Colonic mucosa (tissue), 4 donors: ENCODE measurements at regions not wholly inside any gene's neighbourhood (a gene's known extent, or its start where the extent isn't known, plus 50 kb on each side); places are given as distances from the start of the nearest gene placed in this dataset.

Source experiments
- DNase-seq: peaks from one replicate; pipeline ENCODE4 v3.0.0-alpha.2; 2020
- H3K27ac ChIP-seq: fragments of 200-600 bp; one replicate; pipeline ENCODE4 v1.8.0; 2021
- H3K27me3 ChIP-seq: fragments of 200-600 bp; one replicate; pipeline ENCODE4 v1.8.0; 2021
- H3K36me3 ChIP-seq: fragments of 200-600 bp; one replicate; pipeline ENCODE4 v1.8.0; 2021
- H3K4me1 ChIP-seq: fragments of 200-600 bp; one replicate; pipeline ENCODE4 v1.8.0; 2021; ENCODE audit warnings: mild to moderate bottlenecking
- H3K4me3 ChIP-seq: fragments of 200-600 bp; one replicate; pipeline ENCODE4 v1.8.0; 2021
- H3K9ac ChIP-seq, 2 donors: one replicate each; pipeline ENCODE4 v1.7.0; 2013; ENCODE audit warnings: control low read depth in 2 of 2, low read depth in 2 of 2, low read length in 2 of 2
- H3K9me3 ChIP-seq: fragments of 200-600 bp; one replicate; pipeline ENCODE4 v1.8.0; 2021
- CTCF ChIP-seq: fragments of 200-600 bp; IDR thresholded peaks from one replicate; pipeline ENCODE4 v1.8.0; 2022; ENCODE audit warnings: antibody characterized with exemption, mild to moderate bottlenecking
- intact Hi-C: fragments of 100-400 bp; cut with DNase I; formaldehyde crosslinking; loops from one replicate; pipeline ENCODE4 v1.14.1; 2022
- donor health status: healthy.
- donor health status: DM: no; HTN: no; CAD: no.
- donor health status: DM: no; HTN: no; CAD: no.

- Histone ChIP-seq H3K36me3 (no peaks in the 10 kb centered on the region), H3K4me1 (no peaks in the 10 kb centered on the region), H3K9ac (no peak overlapping the region), H3K4me3 (no peak overlapping the region), H3K9me3 (no peaks in the 10 kb centered on the region), H3K27me3 (no peaks in the 10 kb centered on the region), H3K27ac (no peak overlapping the region)
- intact Hi-C loops: no loop called here
- TF ChIP-seq CTCF: no peak
- DNase-seq: no peak
Observed at GRCh38 chr15:99511866-99512661, 53.7 kb upstream of the MEF2A start.

GRCh38 chr15:99514306-99514705 lies 51.5 kb upstream of the MEF2A start:
- no peak for DNase-seq
- H3K4me3 ChIP-seq: no peak overlapping the region
- no peaks in the 10 kb centered on the region for H3K9me3 ChIP-seq
- no peaks in the 10 kb centered on the region for H3K36me3 ChIP-seq
- H3K27ac ChIP-seq: no peak overlapping the region
- H3K27me3 ChIP-seq: no peaks in the 10 kb centered on the region
- intact Hi-C loops: no loop called here
- no peak overlapping the region for H3K9ac ChIP-seq
- TF ChIP-seq CTCF: no peak
- no peaks in the 10 kb centered on the region for H3K4me1 ChIP-seq
